Kidney (tissue), 13 donors: ENCODE measurements at regions not wholly inside any gene's neighbourhood (a gene's known extent, or its start where the extent isn't known, plus 50 kb on each side); places are given as distances from the start of the nearest gene placed in this dataset.
A peak's percentile ranks its signal among the peaks of the same experiment; 100 is the strongest.
"Not testable (repeated sequence)": the region's sequence is repeated elsewhere in the genome, so short reads cannot be mapped to it uniquely, and the experiment has no call there.

Experiments
- DNase-seq, 5 donors: peaks; one replicate each; pipeline ENCODE4 v3.0.0-alpha.2; 2013 to 2020
- FAIRE-seq: peaks from 2 replicates; lab custom pipeline; 2012; peaks lifted over from hg19 to GRCh38; lab: Jason Lieb, UNC
- H3K27ac ChIP-seq, 2 donors: one replicate each; pipeline ENCODE4 v1.7.0; 2013; ENCODE audit warnings: low read depth in 2 of 2, low read length in 2 of 2, inconsistent platforms in 1 of 2
- H3K27me3 ChIP-seq: one replicate; pipeline ENCODE4 v1.7.1; 2013; ENCODE audit warnings: low read length, inconsistent platforms; ENCODE audit not compliant: control insufficient read depth, insufficient read depth
- H3K36me3 ChIP-seq, 3 donors: one replicate each; pipeline versions ENCODE4 v1.7.0 to v1.7.1; 2013; ENCODE audit warnings: low read length in 3 of 3, control low read depth in 1 of 3, inconsistent platforms in 1 of 3; ENCODE audit not compliant: insufficient read depth in 3 of 3, control insufficient read depth in 2 of 3
- H3K4me1 ChIP-seq, 3 donors: one replicate each; pipeline versions ENCODE4 v1.7.0 to v1.7.1; 2013; ENCODE audit warnings: low read length in 3 of 3, inconsistent platforms in 1 of 3, low read depth in 1 of 3; ENCODE audit not compliant: control insufficient read depth in 2 of 3, insufficient read depth in 2 of 3
- H3K4me3 ChIP-seq, 3 donors: one replicate each; pipeline versions ENCODE4 v1.7.0 to v1.8.1; 2013; ENCODE audit warnings: low read length in 3 of 3, control low read depth in 1 of 3, inconsistent platforms in 1 of 3
- H3K9ac ChIP-seq, 3 donors: one replicate each; pipeline versions ENCODE4 v1.7.0 to v1.7.1; 2013; ENCODE audit warnings: low read length in 3 of 3, control low read depth in 1 of 3, inconsistent platforms in 1 of 3
- H3K9me3 ChIP-seq, 3 donors: one replicate each; pipeline versions ENCODE4 v1.7.0 to v1.7.1; 2013; ENCODE audit warnings: low read length in 3 of 3, control low read depth in 1 of 3, inconsistent platforms in 1 of 3; ENCODE audit not compliant: control insufficient read depth in 2 of 3, insufficient read depth in 1 of 3
- CTCF ChIP-seq: IDR thresholded peaks from 3 replicates; pipeline ENCODE4 v1.5.1; 2012; ENCODE audit warnings: mild to moderate bottlenecking, moderate library complexity, borderline replicate concordance; ENCODE audit not compliant: insufficient read depth; ENCODE audit errors: extremely low read depth
- intact Hi-C: fragments of 100-400 bp; cut with DNase I; formaldehyde crosslinking; loops from one replicate; pipeline ENCODE4 v1.11.1; 2022
- donor health status: control.
- donor health status: control.
- donor health status: control.
- donor health status: control.
- donor health status: control.
- donor health status: DM: yes; HTN: yes; CAD: no.
- donor health status: Normal renal cell carcinoma (clear cell type).

DNA sequence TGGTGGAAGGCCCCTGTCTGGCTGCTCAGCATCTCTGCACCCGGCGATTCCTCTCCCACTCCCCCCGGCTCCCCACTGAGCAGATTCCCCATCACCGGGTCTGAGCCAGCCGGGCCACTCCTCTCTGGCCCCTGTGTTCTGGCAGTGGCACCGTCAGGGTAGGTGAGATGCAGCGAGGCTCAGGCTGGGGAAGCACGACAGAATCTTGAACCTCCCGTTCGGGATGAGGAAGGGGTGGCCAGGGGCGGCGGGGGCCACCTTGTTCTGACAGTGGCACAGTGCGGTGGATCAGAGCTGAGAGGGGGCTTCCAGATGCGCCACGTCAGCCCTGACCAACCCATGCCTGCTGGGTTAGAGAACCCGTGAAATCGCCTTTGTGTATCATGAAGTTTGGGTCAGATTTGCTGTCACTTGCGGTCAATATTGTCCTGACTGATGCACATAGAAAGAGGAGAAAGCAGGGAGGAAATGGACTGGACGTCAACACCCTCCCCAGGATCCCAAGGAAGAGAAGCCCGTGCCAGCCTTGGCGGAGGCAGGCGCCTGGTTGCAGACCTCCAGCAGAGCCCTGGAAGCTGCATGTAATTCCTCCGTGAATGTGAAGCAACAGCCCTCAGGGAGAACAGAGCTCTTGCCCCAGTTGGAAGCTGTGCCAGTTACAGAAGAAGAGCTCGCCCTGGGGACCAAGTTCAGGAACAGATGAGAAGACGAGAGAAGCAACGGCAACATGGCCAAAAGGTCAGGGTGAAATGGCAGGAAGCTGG, 137.1 kb upstream of the SFSWAP start:
- Histone ChIP-seq H3K36me3 (peaks cover 0 to 4% (median 0%) of the 10 kb centered on the region in 3 donors), H3K4me1 (peaks cover 0 to 3% (median 0%) of the 10 kb centered on the region in 3 donors), H3K9me3 (peaks cover 0 to 5% (median 0%) of the 10 kb centered on the region in 3 donors), H3K27ac (no peak overlapping the region), H3K27me3 (peaks cover 3% of the 10 kb centered on the region), H3K4me3 (no peak overlapping the region), H3K9ac (no peak overlapping the region)
- FAIRE-seq, result no peak
- no peak for DNase-seq
- TF ChIP-seq CTCF, result no peak
- intact Hi-C loops, result no loop called here

GRCh38 chr12:131574395-131574771, 136.5 kb upstream of the SFSWAP start:
- intact Hi-C loops, result no loop called here
- H3K4me1 ChIP-seq, result peaks cover 0 to 3% (median 0%) of the 10 kb centered on the region in 3 donors
- no peak for TF ChIP-seq CTCF
- peaks cover 3% of the 10 kb centered on the region for H3K27me3 ChIP-seq
- no peak overlapping the region for H3K9ac ChIP-seq
- peaks cover 0 to 5% (median 0%) of the 10 kb centered on the region in 3 donors for H3K9me3 ChIP-seq
- no peak overlapping the region for H3K4me3 ChIP-seq
- DNase-seq, result no peak
- no peak for FAIRE-seq
- peaks cover 0 to 4% (median 0%) of the 10 kb centered on the region in 3 donors for H3K36me3 ChIP-seq
- no peak overlapping the region for H3K27ac ChIP-seq

- Histone ChIP-seq H3K27ac (no peak overlapping the region), H3K9ac (no peak overlapping the region), H3K27me3 (peaks cover 3% of the 10 kb centered on the region), H3K36me3 (peaks cover 0 to 4% (median 0%) of the 10 kb centered on the region in 3 donors), H3K9me3 (peaks cover 0 to 5% (median 0%) of the 10 kb centered on the region in 3 donors), H3K4me3 (no peak overlapping the region), H3K4me1 (peaks cover 0 to 3% (median 0%) of the 10 kb centered on the region in 3 donors)
- FAIRE-seq (no peak), DNase-seq (no peak)
- TF ChIP-seq CTCF, result no peak
- intact Hi-C loops, result no loop called here
Observed at GRCh38 chr12:131575371-131575770, 135.5 kb upstream of the SFSWAP start.

GRCh38 chr12:131576734-131577133, 134.2 kb upstream of the SFSWAP start:
- H3K27me3 ChIP-seq, H3K4me1 ChIP-seq, intact Hi-C loops, H3K36me3 ChIP-seq, H3K9me3 ChIP-seq, H3K27ac ChIP-seq, FAIRE-seq: not testable (repeated sequence)
- Histone ChIP-seq H3K4me3 (peak overlapping the region in 1 of 3 donors; percentile 64), H3K9ac (peak overlapping the region in 1 of 3 donors; percentile 57)
- peak in 1 of 5 donors; percentile 29 for DNase-seq
